IMR-90 (cell line): ENCODE measurements at regions not wholly inside any gene's neighbourhood (a gene's known extent, or its start where the extent isn't known, plus 50 kb on each side); places are given as distances from the start of the nearest gene placed in this dataset.

Source experiments
- ATAC-seq: fragments of 200-7000 bp; cut with Tn5 transposase; 2 replicates; pipeline ENCODE4 v1.9.1; 2020; ENCODE audit warnings: low read depth, mild to moderate bottlenecking, moderate library complexity
- BruUV-seq: library from RNA; stranded (reverse); fragments of 400-500 nt; replicated peaks from 2 replicates; lab custom pipeline; 2021; lab: Mats Ljungman, UMichigan
- CTCF ChIA-PET: fragments of 300-600 bp; formaldehyde crosslinking; extraction: SDS; loops from one replicate; lab custom pipeline; 2021; ENCODE audit warnings: antibody characterized with exemption; lab: Yijun Ruan, JAX
- POLR2A ChIA-PET: fragments of 300-600 bp; sonication (Branson Sonifier 250); formaldehyde crosslinking; loops from one replicate; lab custom pipeline; 2022; ENCODE audit warnings: antibody characterized with exemption; ENCODE audit not compliant: unreplicated experiment; lab: Charles Lee
- DNase-seq: peaks from one replicate; pipeline ENCODE4 v3.0.0; 2013
- H2AFZ ChIP-seq: replicated peaks from 2 replicates; pipeline ENCODE3; 2013; ENCODE audit warnings: low read length, mild to moderate bottlenecking; ENCODE audit not compliant: poor library complexity
- H2AK5ac ChIP-seq: 2 replicates; pipeline ENCODE4 v1.6.1; 2013; ENCODE audit warnings: low read depth, low read length, inconsistent platforms
- H2AK9ac ChIP-seq: replicated peaks from 2 replicates; pipeline ENCODE3; 2013; ENCODE audit warnings: mild to moderate bottlenecking, low read depth, low read length, moderate library complexity; ENCODE audit not compliant: poor library complexity
- H2BK120ac ChIP-seq: 2 replicates; pipeline ENCODE4 v1.6.1; 2013; ENCODE audit warnings: low read depth, low read length, inconsistent platforms
- H2BK15ac ChIP-seq: 3 replicates; pipeline ENCODE4 v1.6.1; 2013; ENCODE audit warnings: low read depth, low read length, inconsistent platforms
- H2BK20ac ChIP-seq: 2 replicates; pipeline ENCODE4 v1.6.1; 2013; ENCODE audit warnings: low read depth, mild to moderate bottlenecking, inconsistent platforms, low read length, moderate library complexity
- H2BK5ac ChIP-seq: 2 replicates; pipeline ENCODE4 v1.6.1; 2013; ENCODE audit warnings: mild to moderate bottlenecking, low read depth, low read length, inconsistent platforms; ENCODE audit not compliant: poor library complexity, severe bottlenecking
- H3K14ac ChIP-seq: replicated peaks from 2 replicates; pipeline ENCODE4 v1.6.1; 2013; ENCODE audit warnings: low read depth, low read length, inconsistent platforms
- H3K18ac ChIP-seq: 2 replicates; pipeline ENCODE4 v1.6.1; 2013; ENCODE audit warnings: low read depth, low read length, control low read depth
- H3K23ac ChIP-seq: 2 replicates; pipeline ENCODE4 v1.6.1; 2013; ENCODE audit warnings: low read depth, low read length, inconsistent platforms
- H3K27ac ChIP-seq: 2 replicates; pipeline ENCODE4 v1.5.1; 2013; ENCODE audit warnings: mild to moderate bottlenecking, control low read depth, low read length; ENCODE audit not compliant: insufficient read depth
- H3K27me3 ChIP-seq: 2 replicates; pipeline ENCODE4 v1.6.1; 2013; ENCODE audit warnings: low read length; ENCODE audit not compliant: control insufficient read depth, insufficient read depth
- H3K36me3 ChIP-seq: 2 replicates; pipeline ENCODE4 v1.6.1; 2013; ENCODE audit warnings: low read length, mixed read lengths; ENCODE audit not compliant: control insufficient read depth, insufficient read depth
- H3K4ac ChIP-seq: 2 replicates; pipeline ENCODE4 v1.6.1; 2013; ENCODE audit warnings: low read depth, low read length, inconsistent platforms
- H3K4me1 ChIP-seq: 2 replicates; pipeline ENCODE4 v1.6.1; 2013; ENCODE audit warnings: low read length, mixed read lengths; ENCODE audit not compliant: control insufficient read depth, insufficient read depth
- H3K4me2 ChIP-seq: 2 replicates; pipeline ENCODE4 v1.6.1; 2013; ENCODE audit warnings: low read depth, mild to moderate bottlenecking, control low read depth, low read length, moderate library complexity
- H3K4me3 ChIP-seq: 2 replicates; pipeline ENCODE4 v1.5.1; 2013; ENCODE audit warnings: low read depth, mild to moderate bottlenecking, control low read depth, low read length, moderate library complexity; ENCODE audit not compliant: insufficient read depth
- H3K56ac ChIP-seq: 2 replicates; pipeline ENCODE4 v1.6.1; 2013; ENCODE audit warnings: low read length, inconsistent platforms; ENCODE audit not compliant: insufficient read depth; ENCODE audit errors: extremely low read depth
- H3K79me1 ChIP-seq, 2 experiments: 2 replicates each; pipeline ENCODE4 v1.6.1; 2013; ENCODE audit warnings: low read length in 2 of 2, inconsistent platforms in 1 of 2, low read depth in 1 of 2
- H3K9ac ChIP-seq: 2 replicates; pipeline ENCODE4 v1.6.1; 2013; ENCODE audit warnings: low read depth, low read length, control low read depth
- H3K9me1 ChIP-seq: 2 replicates; pipeline ENCODE4 v1.6.1; 2013; ENCODE audit warnings: low read length, inconsistent platforms; ENCODE audit not compliant: insufficient read depth
- H3K9me3 ChIP-seq: 2 replicates; pipeline ENCODE4 v1.6.1; 2013; ENCODE audit warnings: low read length; ENCODE audit not compliant: control insufficient read depth, insufficient read depth
- H4K20me1 ChIP-seq: 2 replicates; pipeline ENCODE4 v1.6.1; 2013; ENCODE audit warnings: low read length, inconsistent platforms; ENCODE audit not compliant: insufficient read depth
- H4K5ac ChIP-seq: 2 replicates; pipeline ENCODE4 v1.6.1; 2013; ENCODE audit warnings: mild to moderate bottlenecking, low read depth, low read length, control low read depth
- H4K8ac ChIP-seq, 2 experiments: 2 replicates each; pipeline ENCODE4 v1.6.1; 2013; ENCODE audit warnings: low read depth in 2 of 2, low read length in 2 of 2, control low read depth in 1 of 2, inconsistent platforms in 1 of 2
- H4K91ac ChIP-seq: 2 replicates; pipeline ENCODE4 v1.6.1; 2013; ENCODE audit warnings: low read depth, low read length, inconsistent platforms; ENCODE audit not compliant: insufficient read depth
- CEBPB ChIP-seq: IDR thresholded peaks from 2 replicates; pipeline ENCODE4 v1.6.1; 2012; ENCODE audit warnings: low read depth, low read length, improper control_type of control experiment
- CHD1 ChIP-seq: IDR thresholded peaks from 2 replicates; pipeline ENCODE4 v1.6.1; 2012; ENCODE audit warnings: low read depth, low read length, improper control_type of control experiment
- FOS ChIP-seq: fragments of 150-350 bp; IDR thresholded peaks from 2 replicates; pipeline ENCODE4 v1.6.1; 2016; ENCODE audit warnings: low read depth, low read length
- MAFK ChIP-seq: IDR thresholded peaks from 2 replicates; pipeline ENCODE4 v1.6.1; 2012; ENCODE audit warnings: low read depth, low read length, improper control_type of control experiment
- NFE2L2 ChIP-seq: fragments of 150-350 bp; IDR thresholded peaks from 2 replicates; pipeline ENCODE4 v1.6.1; 2016; ENCODE audit warnings: low read depth, mild to moderate bottlenecking, low read length
- RCOR1 ChIP-seq: IDR thresholded peaks from 2 replicates; pipeline ENCODE4 v1.6.1; 2012; ENCODE audit warnings: mild to moderate bottlenecking, low read length, improper control_type of control experiment; ENCODE audit not compliant: insufficient replicate concordance
- SMC3 ChIP-seq: fragments of 150-350 bp; IDR thresholded peaks from 2 replicates; pipeline ENCODE4 v1.6.1; 2016; ENCODE audit warnings: low read depth, mild to moderate bottlenecking, antibody characterized with exemption, low read length, moderate library complexity
- WGBS, 2 experiments: methylation state at CpG; one replicate each; pipeline versions ENCODE4 v1.1.5 to v1.1.7; 2013; ENCODE audit warnings: missing lambda C conversion rate in 2 of 2; ENCODE audit not compliant: insufficient read length in 1 of 2; ENCODE audit errors: extremely low coverage in 2 of 2; 5-methylcytosine and 5-hydroxymethylcytosine counted together
- dilution Hi-C: fragments of 300-500 bp; cut with HindIII; formaldehyde crosslinking; loops from one replicate; pipeline ENCODE4 v1.14.3; 2018; ENCODE audit warnings: low sequenced_read_pairs; ENCODE audit not compliant: unreplicated experiment
- in situ Hi-C: fragments of 300-500 bp; cut with MboI; formaldehyde crosslinking; loops from 3 replicates; pipeline ENCODE4 v1.14.3; 2019; ENCODE audit warnings: low sequenced_read_pairs, inconsistent platforms, mixed read lengths
- intact Hi-C: fragments of 100-400 bp; cut with micrococcal nuclease; formaldehyde crosslinking; loops from 2 replicates; pipeline ENCODE4 v1.10.0; 2022

DNA sequence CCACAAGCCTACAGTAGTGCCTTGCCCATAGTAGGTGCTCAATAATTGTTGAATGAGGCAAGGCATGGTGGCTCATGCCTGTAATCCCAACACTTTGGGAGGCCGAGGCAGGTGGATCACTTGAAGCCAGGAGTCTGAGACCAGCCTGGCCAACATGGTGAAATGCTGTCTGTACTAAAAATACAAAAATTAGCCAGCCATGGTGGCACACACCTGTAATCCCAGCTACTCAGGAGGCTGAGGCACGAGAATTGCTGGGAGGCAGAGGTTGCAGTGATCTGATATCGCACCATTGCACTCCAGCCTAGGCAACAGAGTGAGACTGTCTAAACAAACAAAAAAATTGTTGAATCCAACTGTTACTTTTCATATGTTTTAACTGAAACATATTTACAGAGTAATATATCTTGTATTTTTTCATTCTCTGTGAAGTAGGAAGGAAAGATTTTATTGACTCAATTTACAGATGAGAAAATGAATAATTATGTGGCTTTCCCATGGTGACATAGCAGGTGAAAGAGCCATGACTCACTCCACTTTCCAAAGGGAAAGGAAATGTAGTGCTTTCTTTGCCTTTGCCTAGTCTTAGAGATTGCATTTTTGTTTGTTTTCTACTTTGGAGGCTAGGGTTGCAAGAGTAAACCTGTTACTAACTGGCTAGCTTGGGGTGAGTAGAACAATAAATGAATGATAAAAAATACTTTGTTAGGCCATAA is 95.4 kb upstream of the SLC38A4 start:
- Histone ChIP-seq H3K27ac (peak overlapping the region; percentile 76; the same call in 1 of the 2 replicates), H3K23ac (no peak overlapping the region; the same call in 1 of the 2 replicates), H3K9ac (no peak overlapping the region), H3K4me2 (peak overlapping the region; percentile 43), H3K9me3 (no peaks in the 10 kb centered on the region), H2AK5ac (peak overlapping the region; percentile 78; the same call in 1 of the 2 replicates), H2BK15ac (no peak overlapping the region), H3K56ac (no peak overlapping the region), H3K14ac (no peak overlapping the region), H4K8ac (no peak overlapping the region), H3K9me1 (peaks cover 4% of the 10 kb centered on the region; the same call in 1 of the 2 replicates), H2BK120ac (no peak overlapping the region; the same call in 1 of the 2 replicates), H4K5ac (no peak overlapping the region), H3K36me3 (no peaks in the 10 kb centered on the region), H3K27me3 (no peaks in the 10 kb centered on the region), H3K18ac (peak overlapping the region; percentile 75), H2AFZ (no peak overlapping the region), H2BK20ac (peak overlapping the region; percentile 57; the same call in 1 of the 2 replicates), H3K4ac (no peak overlapping the region), H3K4me1 (peaks cover 16% of the 10 kb centered on the region), H3K79me1 (no peaks in the 10 kb centered on the region), H3K4me3 (no peak overlapping the region), H4K91ac (no peak overlapping the region; the same call in 1 of the 2 replicates), H2BK5ac (peak overlapping the region; percentile 62), H4K20me1 (no peaks in the 10 kb centered on the region; the same call in 1 of the 2 replicates), H2AK9ac (no peak overlapping the region)
- no CpG with 5 or more reads among the region's 3 CpGs for WGBS, 2 experiments
- intact Hi-C loops (no loop called here), dilution Hi-C loops (no loop called here), in situ Hi-C loops (no loop called here)
- ATAC-seq (peak; percentile 78), DNase-seq (peak; percentile 82)
- 0 out of 2 replicates have a peak, but pooled peaks have one; percentile 21 for TF ChIP-seq CEBPB
- TF ChIP-seq CHD1: no peak
- no peak for TF ChIP-seq SMC3
- TF ChIP-seq RCOR1: no peak
- TF ChIP-seq NFE2L2: no peak
- TF ChIP-seq MAFK: no peak
- peak; percentile 82 for TF ChIP-seq FOS
- no TSS peak for BruUV-seq
- CTCF ChIA-PET: no interaction called here
- POLR2A ChIA-PET: no interaction called here
